ENCODE measurements at regions not wholly inside any gene's neighbourhood (a gene's known extent, or its start where the extent isn't known, plus 50 kb on each side); places are given as distances from the start of the nearest gene placed in this dataset.

DNA sequence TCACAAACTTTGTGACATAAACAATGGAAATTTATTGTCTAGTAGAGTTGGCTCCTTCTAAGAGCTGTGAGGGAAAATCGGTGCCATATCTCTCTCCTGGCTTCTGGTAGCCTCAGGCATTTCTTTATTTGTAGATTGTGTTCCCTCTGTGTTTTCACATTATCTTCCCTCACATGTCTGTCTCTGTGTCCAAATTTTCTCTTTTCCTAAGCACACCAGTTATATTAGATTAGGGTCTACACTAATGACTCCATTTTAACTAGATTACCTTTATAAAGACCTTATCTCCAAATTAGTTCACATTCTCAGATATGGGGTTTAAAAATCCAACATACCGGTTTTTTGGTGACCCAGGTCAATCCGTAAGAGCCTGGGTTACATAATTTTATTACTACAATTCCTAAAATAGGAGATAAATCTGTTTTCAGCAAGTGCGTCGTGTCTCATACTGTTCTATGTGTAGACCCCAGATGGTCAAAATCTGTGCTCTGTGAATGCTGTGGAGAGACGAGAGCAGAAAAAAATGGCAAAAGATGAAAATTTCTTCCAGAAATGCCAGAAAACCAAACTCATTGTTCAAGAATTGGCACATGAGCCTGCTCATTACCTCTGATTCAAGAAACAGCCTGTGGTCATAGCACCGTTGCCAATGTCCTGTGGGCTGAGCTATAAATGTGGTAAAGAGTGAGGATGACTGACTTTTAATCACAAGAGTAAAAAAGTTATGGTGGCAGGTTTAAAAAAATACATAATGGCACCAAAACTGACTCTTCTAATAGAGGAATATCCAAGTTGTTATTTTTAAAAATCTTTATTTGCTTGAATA is 574.7 kb downstream of the PCDH7 start:
- TF ChIP-seq PPARA (CRISPR knock-in tag; IDR thresholded peaks at IDR 0.05; ENCODE audit: borderline replicate concordance) (no peak), PATZ1 (CRISPR knock-in tag; IDR thresholded peaks at IDR 0.05; ENCODE audit: borderline replicate concordance) (no peak), ZFP30 (CRISPR knock-in tag; IDR thresholded peaks at IDR 0.05) (no peak), TOX (CRISPR knock-in tag; IDR thresholded peaks at IDR 0.05; ENCODE audit: borderline replicate concordance) (no peak), CSDC2 (CRISPR knock-in tag; IDR thresholded peaks at IDR 0.05) (no peak)

Data from SK-N-SH treated with all-trans-retinoic acid at 6 μM for 48 hours (cell line).